K562 (cell line): ENCODE measurements at regions not wholly inside any gene's neighbourhood (a gene's known extent, or its start where the extent isn't known, plus 50 kb on each side); places are given as distances from the start of the nearest gene placed in this dataset.

Experiments used
- EZH2 ChIP-seq: IDR thresholded peaks from 2 replicates; pipeline ENCODE4 v1.6.1; 2012; ENCODE audit warnings: low read depth, mild to moderate bottlenecking, inconsistent platforms, low read length, borderline replicate concordance
- HDAC6 ChIP-seq: IDR thresholded peaks from 2 replicates; pipeline ENCODE4 v1.6.1; 2012; ENCODE audit warnings: low read depth, mild to moderate bottlenecking, control low read depth, inconsistent platforms, low read length, moderate library complexity
- HNRNPH1 ChIP-seq: fragments of 200-400 bp; formaldehyde crosslinking; optimal IDR thresholded peaks from 2 replicates; pipeline ENCODE3; 2017; ENCODE audit warnings: low read depth, mild to moderate bottlenecking, low read length, moderate library complexity
- MAFK ChIP-seq: IDR thresholded peaks from 2 replicates; pipeline ENCODE4 v1.6.1; 2011; ENCODE audit warnings: low read length, improper control_type of control experiment
- POLR2A ChIP-seq: fragments of 450-650 bp; conservative IDR thresholded peaks from 2 replicates; pipeline ENCODE4 v1.6.1; 2016
- PTRF ChIP-seq: fragments of 450-650 bp; IDR thresholded peaks from 2 replicates; pipeline ENCODE4 v1.6.1; 2016; ENCODE audit warnings: mild to moderate bottlenecking, missing genetic modification characterization, missing compliant biosample characterization
- SIX5 ChIP-seq, 2 experiments: IDR thresholded peaks; 2 replicates each; pipeline ENCODE4 v1.6.1; 2011; ENCODE audit warnings: low read length in 2 of 2, borderline replicate concordance in 1 of 2, low read depth in 1 of 2, mild to moderate bottlenecking in 1 of 2, moderate library complexity in 1 of 2; ENCODE audit not compliant: insufficient read depth in 1 of 2

DNA sequence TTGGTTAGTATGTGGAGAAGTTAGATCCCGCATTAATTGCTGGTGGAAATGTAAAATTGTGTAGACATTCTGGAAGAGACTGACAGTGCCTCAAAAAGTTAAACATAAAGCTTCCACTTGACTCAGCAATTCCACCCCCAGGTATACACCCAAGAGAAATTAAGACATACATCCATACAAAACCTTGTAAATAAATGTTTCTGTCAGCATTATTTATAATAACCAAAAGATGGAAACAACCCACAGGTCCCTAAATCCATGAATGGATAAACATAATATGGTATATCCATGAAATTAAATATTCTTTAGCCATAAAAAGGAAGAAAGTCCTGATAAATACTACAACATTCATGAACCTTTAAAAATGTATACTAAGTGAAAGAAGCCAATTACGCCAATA lies 817.4 kb downstream of the NTRK3 start:
- TF ChIP-seq POLR2A (no peak), HDAC6 (no peak), HNRNPH1 (no peak), PTRF (tag) (no peak), SIX5 (IDR thresholded peaks at IDR 0.05; ENCODE audit: borderline replicate concordance in 1 of 2, insufficient read depth in 1 of 2, low read depth in 1 of 2, low read length in 2 of 2) (no peak), EZH2 (no peak), MAFK (no peak)
